NCI-H1436 (cell line): ENCODE measurements at regions not wholly inside any gene's neighbourhood (a gene's known extent, or its start where the extent isn't known, plus 50 kb on each side); places are given as distances from the start of the nearest gene placed in this dataset.
"Not testable (repeated sequence)": the region's sequence is repeated elsewhere in the genome, so short reads cannot be mapped to it uniquely, and the experiment has no call there.

Source experiments
- DNase-seq: peaks from one replicate; lab custom pipeline; 2025; lab: John Stamatoyannopoulos, UW

DNA sequence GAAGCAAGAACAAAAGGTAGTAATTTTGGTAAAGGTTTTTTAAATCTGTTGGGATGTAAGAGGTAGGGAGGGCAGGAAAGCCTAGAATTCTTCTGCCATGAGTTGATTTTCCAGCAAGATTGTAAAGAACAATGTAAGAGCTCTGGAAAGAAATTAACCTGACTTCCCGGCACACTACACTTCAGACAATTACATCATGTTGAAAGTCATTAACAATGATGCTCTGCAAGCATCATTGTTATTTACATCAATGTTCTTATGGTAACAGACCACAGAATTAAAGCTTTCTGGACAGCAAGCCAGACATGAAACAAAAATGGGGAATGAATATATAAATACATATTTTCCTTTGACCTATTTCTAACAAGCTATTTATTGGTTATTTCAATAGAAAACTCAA lies 342.2 kb downstream of the CEP170 start:
- DNase-seq: peak; percentile 14

DNA sequence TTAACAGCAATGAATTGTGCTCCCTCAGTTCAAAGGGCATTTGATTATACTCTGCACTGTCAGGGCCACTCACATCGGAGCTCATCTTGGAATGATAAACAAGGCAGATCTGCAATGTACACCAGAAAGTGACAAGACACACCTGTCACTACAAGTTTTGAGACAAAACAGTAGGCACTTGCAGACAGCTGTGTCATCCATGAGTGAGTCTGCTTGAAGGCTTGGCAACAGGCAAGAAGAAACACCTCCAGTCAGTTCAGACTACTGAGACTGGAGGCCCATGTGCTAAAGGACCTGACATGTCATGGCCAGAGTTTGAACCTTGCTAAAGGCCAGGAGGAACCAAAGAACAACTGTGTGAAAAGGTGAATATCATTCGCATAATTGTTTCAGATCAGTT lies 354.5 kb downstream of the CEP170 start:
- DNase-seq: not testable (repeated sequence)

DNA sequence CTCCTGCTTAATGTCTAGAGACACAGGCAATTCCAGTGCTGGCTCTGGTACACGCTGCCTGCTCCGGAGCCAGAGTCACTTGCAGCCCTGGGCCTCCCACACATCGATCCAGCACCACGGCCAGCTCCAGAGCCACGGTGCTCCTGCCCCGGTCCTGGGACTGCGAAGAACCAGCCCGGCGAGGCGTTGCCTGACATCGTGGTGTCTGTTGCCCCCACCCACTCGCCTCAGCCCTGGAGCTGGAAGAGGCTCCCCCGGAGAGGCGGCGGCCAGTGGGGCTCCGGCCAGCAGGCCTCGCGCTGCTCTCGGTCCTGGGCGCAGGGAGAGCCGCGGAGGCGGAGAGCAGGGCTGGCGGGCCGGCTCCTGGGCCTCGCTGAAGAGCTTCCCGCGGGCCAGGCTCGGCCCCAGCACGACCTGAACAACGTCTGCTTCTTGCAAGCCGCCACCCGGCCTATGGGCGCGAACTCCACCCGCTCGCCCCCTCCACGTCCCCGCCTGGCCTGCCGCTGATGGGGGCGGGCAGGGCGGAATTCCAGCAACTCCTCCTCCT lies 364.8 kb downstream of the CEP170 start:
- DNase-seq: no peak

DNA sequence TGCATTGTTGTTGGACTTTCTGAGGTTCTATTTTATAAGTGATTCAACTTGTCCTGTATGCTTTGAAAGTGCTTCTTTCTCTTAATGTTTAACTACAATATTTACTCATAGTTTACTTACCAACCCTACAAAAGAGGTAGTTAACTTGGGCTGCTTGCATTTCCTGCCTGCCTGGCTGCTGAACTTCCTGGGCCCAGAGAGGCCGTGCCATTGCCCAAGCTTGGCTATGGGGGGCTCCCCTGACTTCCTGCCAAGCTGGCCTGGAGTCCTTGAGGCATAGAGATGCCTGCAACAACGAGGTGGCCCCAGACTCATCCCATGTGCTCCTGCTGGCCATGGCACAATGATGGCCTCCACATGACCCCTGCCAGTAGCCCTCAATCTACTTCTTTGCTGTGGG lies 361.6 kb upstream of the PLD5 start:
- no peak for DNase-seq

DNA sequence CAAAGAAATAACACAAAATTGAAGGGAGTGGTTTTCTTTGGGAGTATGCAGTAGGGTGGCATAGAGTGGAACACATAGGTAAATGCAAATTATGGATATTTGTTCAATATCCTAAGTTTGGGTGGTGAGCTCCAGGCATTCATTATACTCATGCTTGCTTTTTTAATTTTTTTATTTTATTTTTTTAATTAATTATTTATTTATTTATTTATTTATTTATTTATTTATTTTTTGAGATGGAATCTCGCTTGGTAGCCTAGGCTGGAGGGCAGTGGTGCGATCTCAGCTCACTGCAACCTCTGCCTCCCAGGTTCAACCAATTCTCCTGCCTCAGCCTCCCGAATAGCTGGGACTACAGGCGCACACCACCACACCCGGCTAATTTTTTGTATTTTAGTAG lies 355.5 kb upstream of the PLD5 start:
- DNase-seq: not testable (repeated sequence)

DNA sequence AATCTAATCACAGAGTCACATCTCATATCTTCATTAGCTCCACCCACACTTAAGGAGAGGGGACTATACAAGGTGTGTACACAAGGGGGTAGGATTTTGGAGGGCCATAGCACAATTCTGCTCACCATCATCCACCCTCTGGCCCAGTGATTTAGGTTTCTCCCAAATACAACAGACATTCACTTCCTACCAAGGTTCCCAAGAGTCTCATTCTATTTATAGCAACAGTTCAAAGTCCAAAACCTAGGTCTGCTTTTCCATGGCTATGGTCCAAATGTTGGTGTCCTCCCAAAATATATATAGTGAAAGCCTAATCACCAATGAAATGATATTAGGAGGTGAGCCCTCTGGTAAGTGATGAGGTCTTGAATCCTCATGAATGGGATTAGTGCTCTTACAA lies 353.2 kb upstream of the PLD5 start:
- no peak for DNase-seq

DNA sequence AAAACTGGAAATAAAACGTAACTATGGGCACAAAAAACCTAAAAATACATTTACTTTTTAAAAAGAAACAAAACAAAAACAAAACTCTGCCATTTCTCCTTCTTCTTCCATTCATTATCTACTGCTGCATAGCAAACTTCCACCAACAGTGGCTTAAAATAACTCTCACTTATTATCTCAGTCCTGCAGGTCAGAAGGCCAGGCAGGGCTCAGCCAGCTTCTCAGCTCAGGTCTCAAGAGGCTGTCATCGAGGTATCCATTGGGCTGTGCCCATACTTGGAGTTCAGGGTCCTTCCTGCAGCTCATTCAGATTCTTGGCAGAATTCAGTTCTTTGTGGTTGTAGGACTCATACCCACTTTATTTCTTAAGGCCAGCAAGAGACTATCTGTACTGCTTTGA lies 352.7 kb upstream of the PLD5 start:
- DNase-seq: no peak

DNA sequence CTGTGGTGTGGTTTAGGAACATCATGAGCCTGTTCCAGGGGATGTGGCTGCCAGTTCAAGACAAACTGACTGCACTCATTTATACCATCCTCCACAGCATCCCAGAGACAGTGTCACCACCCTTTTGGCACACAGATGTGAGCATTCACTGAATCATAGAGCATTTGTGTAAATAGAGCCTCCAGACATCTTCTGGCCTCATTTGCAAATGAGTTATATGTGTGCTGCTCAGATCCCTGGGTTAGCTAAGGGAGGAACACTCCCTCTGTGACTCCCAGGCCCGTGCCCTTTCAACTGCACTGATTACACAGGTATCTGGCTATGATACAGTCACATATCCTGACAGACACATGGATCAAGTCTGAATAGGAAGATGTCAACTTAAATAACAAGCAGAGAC lies 351.5 kb upstream of the PLD5 start:
- no peak for DNase-seq

DNA sequence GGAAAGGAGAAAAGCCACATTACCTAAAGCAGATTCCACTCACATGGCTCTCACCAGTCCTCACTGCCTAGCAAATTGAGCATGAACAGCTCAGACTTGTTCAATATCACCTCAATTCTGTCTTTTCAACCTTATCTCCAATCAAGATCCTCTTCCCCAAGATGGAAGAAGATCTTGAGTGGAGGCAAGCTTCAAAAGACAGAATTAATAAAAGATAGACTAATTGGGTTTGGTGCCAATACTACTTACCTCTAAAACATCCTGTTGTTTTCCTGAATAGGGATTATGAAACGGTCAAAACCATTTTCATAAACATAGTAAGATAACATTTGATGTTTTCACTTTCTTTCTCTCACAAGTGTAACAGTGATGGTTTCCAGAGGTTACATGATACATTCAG lies 349.2 kb upstream of the PLD5 start:
- no peak for DNase-seq

DNA sequence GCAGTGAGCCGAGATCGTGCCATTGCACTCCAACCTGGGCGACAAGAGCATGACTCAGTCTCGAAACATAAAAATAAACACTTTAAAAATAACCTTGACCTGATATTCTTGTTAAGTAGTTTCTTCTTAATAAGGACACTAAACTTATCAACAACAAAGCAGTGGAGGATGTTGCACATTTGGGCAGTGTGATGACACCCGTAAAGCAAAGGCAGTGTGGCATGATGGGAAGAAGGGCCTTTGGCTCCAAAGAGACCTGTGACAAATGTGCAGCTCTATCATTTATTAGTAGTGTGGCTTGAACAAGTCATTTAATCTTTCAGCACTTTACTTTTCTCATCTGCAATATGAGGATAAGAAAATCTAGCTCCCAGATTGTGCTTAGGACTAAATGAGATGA lies 348.0 kb upstream of the PLD5 start:
- DNase-seq: no peak

DNA sequence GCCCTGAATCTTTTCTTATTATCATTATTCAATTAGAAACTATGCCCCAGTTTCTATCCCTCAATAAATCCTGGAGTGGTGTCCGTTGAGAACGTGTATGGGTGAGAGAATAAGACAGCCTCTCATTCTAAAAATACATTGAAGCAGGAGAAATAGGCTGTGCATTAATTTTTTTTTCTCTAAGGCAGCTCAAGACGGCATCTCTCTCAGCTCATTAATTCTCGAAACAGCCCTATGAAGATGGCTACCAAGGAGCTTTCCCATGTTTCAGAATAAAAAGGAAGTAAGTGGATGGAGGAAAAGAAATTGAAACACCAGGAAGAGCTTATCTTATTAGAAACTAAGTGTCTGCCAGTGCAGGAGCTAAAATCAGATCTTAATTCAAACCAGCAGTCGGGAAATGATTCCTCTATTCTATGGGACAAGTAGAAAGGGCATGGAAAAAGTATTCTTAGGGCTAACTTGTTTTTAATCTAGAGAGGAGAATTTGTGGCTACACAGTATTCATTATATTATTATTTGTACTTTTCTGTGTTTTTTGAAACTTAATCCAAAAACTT lies 347.1 kb upstream of the PLD5 start:
- no peak for DNase-seq

DNA sequence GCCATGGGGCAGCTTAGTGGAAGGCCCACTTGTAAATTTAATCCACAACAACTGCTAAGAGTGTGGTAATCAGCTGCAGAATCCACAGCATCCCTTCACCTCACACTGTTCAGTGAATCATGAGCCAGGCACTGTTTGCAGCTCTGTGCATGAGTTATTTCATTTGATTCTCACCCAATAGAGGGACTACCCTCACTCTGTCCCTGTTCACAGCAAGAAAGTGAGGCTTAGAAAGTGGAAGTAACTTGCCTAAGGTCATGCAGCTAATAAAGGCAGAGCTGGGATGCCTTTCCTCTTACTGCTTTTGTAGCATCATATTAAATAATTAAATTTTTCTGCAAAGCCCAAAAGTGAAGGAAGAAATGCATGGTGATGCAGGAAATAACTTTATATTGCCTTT lies 346.5 kb upstream of the PLD5 start:
- no peak for DNase-seq

DNA sequence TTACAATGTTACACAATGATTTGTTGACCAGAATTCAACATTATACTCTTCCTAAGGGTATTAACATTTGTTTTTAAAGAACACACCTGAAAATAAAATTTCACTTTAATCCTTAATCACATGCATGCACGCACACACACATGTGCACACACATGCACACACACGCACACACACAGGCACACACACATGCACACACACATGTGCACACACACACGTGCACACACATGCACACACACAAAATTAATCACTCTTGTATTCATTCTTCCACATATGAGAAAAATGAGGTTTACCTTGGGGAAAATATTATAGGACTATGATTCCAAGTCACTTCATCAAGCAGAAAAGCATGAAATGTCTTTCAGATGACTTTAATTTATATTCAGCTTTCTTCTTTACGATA lies 331.8 kb upstream of the PLD5 start:
- DNase-seq: no peak

DNA sequence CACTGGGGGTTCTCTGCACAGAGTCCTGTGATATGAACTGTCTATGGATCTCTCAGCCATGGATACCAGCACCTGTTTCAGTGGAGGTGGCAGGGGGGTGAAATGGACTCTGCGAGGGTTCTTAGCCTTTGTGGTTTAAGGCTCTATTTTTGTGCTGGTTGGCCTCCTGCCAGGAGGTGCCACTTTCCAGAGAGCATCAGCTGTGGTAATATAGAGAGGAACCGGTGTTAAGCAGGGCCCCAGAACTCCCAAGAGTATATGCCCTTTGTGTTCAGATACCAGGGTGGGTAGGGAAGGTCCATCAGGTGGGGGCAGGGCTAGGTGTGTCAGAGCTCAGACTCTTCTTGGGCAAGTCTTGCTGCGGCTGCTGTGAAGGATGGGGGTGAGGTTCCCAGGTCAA lies 330.0 kb upstream of the PLD5 start:
- DNase-seq: peak; percentile 55

DNA sequence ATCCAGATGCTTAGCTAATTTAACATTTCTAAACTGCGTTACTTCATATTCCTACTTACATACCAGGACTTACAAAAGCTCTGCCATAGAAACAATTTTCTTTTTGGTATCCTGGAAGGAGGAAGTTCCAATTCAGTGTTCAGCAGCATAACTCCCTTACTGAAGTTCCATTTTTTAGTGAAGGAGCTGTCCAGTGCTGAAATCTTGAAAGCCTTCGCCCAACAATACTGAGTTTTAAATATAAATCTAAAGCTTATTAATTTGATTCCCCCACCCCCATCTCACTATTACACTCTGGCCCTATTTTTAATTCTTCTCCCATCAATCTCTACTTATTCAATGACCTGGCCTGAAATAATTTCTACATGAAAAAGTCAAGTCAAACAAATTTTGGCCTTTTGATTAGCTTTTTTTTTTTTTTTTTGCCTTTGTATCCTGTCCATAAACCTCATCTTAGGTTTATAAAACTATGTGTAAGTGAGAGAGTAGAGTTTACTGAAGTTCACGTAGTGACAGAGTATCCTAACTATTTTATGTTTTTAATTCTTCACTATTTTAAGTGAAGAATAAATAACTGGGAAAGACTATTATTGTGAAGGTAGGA lies 323.0 kb upstream of the PLD5 start:
- DNase-seq: no peak

DNA sequence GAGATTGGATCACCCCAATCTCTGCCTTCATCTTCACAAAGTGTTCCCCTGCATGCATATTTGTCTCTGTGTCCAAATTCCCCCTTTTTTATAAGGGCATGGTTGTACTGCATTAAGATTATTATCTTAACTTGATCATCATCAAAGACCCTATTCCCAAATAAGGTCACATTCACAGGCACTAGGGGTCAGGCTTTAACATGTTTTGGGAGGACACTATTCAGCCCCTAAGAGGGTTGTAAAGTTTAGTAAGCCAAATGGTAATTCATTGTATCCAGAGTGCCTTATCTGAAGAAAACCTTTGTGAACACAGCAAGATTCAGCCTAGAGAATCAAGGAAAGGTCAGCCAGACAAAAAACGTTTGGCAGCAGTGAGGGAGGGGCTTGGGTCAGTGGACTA lies 317.6 kb upstream of the PLD5 start:
- peak; percentile 10 for DNase-seq

DNA sequence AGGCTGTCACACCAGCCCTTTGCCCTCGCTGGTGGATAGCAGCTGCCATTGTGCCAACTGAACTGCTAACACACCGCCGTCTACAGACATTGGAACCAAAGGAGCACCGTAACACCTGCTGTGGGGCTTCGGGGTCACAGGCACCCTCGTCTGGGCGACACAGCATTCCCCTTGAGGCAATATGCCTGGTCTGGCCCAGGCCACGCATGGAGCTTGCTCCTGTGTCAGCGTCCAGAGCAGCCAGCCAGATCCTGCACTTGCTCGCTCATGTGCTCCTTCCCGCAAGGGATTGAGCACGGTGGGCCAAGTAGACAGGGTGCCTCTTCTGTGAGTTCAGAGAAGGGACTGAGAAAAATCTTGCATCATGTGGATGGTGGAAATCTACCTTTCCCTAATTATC lies 314.6 kb upstream of the PLD5 start:
- no peak for DNase-seq

DNA sequence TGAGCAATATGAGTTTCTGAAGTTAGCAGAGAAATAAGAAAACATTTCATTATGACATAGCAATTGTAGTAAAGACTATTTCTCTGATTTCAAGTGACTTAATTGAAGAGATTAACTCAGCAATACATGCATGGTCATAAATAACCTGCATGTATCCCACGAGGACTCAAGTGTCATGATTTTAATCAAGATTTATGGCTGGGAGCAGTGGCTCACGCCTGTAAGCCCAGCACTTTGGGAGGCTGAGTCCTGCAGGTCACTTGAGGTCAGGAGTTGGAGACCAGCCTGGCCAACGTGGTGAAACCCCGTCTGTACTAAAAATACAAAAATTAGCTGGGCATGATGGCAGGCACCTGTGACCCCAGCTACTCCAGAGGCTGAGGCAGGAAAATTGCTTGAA lies 311.9 kb upstream of the PLD5 start:
- DNase-seq: peak; percentile 14

DNA sequence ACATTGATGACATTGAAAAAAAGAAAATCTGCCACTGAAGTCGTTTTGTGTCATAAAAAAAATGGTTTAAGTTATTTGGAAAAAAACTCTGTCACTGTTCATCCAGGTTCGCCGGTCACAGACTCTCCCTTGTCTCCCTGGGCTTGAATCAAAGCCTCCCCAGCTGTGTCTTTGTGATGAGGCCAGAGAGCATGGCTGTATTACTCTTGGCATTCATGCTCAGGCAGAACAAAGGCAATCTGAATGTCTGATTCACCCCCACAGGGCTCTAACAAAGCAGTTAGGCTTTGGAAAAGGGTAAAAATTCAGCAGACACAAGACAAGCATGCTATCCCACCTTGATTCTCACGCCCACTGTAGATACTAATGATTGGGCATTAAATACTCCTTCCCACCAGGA lies 304.3 kb upstream of the PLD5 start:
- DNase-seq: no peak

DNA sequence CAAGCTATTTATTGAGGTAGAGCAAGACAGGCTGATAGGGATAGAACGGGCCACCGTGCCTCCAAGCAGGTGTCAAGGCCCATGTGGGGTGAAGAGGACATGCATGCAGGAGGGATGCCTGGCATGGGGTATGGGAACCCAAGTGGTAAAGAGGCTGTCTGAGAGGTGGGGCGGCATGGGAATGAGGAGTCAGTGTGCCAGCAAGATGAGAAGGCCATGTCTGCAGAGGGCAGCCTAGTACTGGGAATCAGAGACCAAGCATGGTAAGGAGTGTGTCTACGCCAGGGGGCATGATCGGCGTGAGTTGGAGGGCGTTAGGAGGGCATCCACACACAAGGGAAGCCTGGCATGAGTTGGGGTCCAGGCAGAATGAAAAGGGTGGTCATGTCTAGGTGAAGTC lies 303.7 kb upstream of the PLD5 start:
- no peak for DNase-seq

DNA sequence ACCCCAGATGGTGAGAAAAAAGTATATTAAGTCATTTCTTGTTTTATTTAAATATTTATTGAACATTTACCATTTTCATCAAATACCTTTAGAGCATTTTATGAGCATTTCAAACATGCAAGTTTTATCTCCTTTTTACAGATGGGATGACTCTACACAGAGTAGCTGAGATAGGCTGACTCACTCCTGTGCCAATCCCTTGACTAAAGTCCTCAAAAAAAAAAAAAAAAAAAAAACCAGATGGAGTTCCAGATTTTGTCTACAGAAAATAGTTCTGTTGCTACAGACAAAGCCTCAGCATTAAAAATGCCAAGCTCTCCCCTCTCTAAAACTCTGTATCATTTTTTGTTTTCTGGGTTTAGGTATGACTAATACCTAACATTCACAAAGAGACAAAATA lies 303.0 kb upstream of the PLD5 start:
- DNase-seq: no peak

DNA sequence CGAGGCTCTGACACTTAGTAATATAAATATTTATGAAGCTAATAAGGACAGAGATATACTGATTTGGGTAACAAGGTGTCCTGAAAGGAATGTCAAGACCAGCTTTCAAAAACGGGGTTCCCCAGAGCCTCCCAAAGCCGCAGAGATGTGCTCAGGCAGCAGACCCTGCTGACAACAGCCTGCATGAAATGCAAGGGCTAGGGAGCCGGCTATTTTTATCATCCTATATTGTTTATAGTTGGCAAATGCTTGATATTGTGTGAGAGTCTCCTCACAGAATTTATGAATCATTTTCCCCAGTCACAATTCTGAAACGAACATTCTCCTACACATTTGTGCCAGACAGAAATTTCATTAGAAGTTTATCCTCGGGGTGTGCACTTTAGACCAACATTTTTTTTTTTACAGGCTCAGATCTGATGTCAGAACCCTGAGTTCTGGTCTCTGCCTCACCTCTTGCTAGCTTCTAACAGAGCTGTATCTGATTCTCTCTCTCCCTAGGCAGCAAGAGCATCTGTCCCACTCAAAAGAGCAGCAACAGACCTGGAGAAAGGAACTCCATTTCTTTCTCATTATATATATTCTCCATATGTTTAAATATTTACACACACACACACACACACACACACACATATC lies 302.3 kb upstream of the PLD5 start:
- no peak for DNase-seq

DNA sequence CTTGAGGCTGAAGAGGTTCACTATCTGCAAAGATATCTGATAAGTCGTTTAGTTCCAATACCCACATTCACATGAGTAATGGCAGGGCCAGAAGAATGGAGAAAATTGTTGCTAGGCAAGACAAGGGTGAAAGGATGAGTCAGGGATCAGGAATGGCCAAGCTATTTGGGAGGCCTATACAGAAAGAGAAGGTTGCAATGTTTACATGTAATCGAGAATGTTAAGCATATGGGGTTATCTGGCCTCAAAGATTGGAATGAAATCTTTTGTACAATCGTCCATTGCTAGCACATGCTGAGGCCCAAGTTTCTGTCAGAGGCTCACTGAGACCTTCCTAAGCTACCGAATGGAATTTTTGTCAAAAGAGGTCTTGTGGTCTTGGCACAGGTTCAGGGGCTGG lies 299.9 kb upstream of the PLD5 start:
- DNase-seq: no peak
